HG03521 (cell line): ENCODE measurements at regions not wholly inside any gene's neighbourhood (a gene's known extent, or its start where the extent isn't known, plus 50 kb on each side); places are given as distances from the start of the nearest gene placed in this dataset.

ENCODE experiments used
- ATAC-seq: cut with Tn5 transposase; IDR thresholded peaks from one replicate; pipeline ENCODE4 v1.9.1; 2021; ENCODE audit warnings: mild to moderate bottlenecking, moderate library complexity; ENCODE audit not compliant: unreplicated experiment

- ATAC-seq = no peak
Observed at GRCh38 chr16:51556694-51557340, 405.7 kb upstream of the SALL1 start.

DNA sequence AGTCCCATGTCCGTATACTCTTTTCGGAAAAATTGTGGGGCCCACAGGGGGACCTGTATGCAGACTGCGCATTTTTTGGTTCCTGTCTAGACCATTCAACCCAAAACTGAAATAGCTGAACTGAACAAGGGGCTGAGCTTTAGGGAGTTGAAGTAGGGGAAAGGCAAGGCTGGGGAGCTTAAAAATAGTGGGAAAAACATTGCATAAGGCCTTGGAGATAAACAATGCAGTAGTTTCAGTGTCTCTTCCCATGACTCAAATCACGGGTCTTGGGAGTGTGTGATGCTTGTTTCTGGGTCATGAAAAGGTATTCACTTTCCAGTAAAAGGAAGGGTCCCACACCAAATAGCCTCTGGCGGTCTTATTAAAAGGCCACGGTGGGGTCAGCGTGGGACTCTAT is 402.8 kb upstream of the SALL1 start:
- no peak for ATAC-seq

GRCh38 chr16:51553314-51553713 is 402.2 kb upstream of the SALL1 start:
- ATAC-seq = no peak

DNA sequence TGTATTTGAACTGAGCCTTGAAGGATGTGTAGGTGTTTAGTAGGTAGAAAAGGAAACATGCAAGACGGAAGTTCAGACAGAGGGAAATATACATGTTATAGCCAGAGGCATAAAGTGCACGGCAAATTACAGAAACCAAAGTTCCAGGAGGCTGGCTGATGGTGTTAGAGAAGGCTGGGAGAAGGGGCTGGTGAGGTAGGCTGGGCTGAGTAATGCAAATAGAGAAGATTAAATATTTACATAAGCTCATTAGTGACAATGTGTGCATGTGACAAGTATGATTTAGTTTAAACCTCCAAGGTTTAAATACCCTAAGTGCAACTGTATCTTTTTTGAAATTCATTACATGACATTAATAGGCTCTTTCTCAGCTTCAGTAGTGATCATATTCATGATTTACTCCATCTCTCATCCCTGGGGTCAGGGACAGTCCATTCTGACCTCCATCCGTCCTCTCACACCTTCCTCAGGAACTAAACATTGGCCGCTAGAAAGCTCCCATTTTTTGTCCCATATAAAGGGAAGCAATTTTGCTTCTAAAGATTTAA is 399.8 kb upstream of the SALL1 start:
- ATAC-seq = no peak

DNA sequence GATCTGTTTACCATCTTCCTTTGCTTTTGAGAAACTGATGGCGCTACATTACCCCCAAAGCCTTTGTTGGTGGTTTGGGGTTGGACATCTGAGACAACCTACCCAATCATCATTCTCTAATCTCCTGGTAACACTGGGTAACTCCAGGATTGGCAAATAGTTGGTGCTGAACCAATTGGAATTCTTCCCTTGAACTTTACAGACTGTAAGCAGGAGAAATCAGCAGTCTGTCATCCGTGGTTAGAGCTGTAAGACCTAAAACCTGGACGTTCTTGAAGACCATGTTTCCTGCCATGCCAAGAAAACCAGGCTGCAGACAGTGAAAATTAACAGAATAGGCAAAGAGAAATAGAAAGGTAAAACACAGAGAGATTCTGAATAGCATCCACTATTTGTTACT is 398.8 kb upstream of the SALL1 start:
- no peak for ATAC-seq

- no peak for ATAC-seq
Observed at GRCh38 chr16:51545951-51546350, 394.9 kb upstream of the SALL1 start.

DNA sequence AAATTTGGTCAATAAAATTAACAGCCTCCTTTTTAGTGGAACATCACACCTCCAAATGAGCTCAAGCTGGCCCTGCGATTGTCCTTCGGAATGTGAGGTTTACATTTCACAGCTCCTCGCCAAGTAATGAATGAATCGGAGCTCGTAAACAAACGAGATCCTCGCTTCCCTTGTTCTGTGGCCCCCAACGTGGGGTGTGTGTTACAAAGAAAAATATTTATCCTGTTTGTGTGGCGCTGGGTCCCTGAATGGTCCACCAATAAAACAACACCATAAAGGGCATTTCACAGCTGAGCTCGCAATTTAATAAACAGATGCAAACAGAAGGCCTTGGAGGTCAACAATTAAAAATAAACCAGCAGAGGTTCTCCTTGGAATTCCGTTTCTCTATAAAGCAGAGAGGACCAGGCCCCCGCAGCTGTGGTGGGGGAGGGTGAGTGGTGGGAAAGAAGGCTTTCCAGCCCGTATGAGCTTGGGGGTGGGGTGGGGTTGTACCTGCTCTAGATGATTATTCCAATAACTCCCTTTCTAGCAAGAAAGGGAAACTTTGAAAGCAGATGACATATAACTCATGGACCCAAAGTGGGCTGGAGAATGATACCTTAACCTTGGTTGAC is 393.9 kb upstream of the SALL1 start:
- ATAC-seq = no peak

DNA sequence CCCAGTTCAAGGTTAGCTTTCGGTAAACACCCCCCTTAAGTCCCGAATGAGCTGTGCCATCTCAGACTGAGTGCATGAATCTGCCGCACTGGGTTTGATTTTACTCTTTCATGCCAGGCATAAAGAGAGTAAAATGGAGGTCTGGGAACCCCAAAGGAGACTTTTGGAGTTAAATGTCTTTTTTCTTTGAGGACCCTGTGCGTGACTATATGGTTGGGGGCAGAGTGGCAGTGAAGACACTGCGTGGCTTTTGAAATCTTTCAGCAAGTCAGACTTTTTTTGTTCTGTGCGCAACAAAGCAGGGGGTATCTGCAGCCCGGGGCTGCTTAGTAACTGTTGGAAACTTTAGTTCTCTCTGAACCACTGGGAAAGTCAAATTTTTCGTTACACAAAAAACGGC is 392.9 kb upstream of the SALL1 start:
- ATAC-seq = no peak

- ATAC-seq = no peak
Observed at GRCh38 chr16:51542981-51543815, 392.1 kb upstream of the SALL1 start.

GRCh38 chr16:51540259-51540658 is 389.2 kb upstream of the SALL1 start:
- ATAC-seq = no peak

DNA sequence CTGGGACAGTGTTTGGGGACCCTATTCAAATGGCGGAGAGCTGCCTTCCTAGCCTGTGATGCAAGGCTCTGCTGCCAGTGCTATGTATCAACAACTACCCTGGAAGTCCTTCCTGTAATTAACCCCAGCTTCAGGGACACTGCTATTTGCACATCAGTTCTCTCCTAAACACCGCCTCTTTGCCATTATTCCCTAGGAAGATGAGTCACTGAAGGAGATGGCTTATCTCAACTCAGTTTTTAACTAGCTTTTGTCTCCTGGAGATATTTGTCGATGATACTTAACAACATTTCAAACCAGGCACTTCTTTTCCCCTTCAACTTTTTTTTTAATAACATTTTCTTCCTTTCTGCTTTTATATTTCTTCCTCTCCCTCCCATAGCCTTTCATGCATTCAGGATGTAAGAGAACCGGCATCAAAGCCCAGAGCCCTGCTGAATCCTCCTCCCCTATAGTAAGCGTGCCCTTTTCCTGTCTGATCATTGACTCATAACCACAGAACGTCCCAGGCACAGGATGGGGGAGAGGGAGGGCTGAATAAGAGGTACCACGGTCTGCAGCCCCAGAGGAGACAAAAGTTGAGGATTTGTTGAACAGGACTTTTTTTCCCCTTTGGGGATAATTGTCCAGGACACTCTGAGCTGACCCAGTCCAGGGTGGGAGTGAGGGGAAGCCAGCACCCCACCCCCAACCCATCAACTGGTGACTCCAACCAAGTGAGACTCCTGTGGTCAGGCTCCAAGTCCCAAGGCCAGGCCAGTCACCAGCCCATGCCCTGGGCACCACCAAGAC is 387.8 kb upstream of the SALL1 start:
- no peak for ATAC-seq

DNA sequence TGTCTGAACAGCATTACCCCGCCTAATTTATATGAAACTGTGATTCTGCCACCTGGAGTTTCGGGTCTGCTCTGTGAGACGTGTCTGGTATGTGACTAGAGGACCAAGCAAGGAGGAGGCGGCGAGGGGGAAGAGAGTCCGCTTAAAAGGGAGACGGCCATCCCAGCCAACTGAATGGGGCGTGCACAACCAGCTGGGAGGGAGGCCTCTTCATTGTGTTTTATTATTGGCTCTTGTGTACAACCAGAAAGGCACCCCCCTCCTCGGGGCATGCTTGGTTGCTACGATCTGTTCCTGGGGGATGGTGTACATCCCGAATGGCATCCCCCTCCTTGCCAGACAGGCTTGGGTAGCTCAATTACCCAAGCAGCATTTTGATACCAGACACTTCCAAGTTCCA is 384.5 kb upstream of the SALL1 start:
- ATAC-seq = no peak

DNA sequence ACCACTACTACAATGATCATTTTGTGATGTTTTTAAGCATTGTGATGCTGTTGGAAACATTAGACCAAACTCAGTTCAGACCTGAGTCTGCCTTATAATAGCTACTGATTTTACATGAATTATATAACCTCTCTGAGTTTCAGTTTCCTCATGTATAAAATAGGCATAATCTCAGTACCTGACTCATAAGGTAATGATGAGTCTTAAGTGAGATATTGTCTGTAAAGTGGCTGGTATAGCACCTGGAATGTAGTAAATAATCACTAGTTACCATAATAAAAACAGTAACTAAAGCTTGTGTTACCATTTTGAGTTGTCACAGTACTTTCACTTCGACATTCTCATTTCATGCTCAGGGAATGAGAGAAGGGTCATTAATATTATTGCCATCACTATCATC is 381.5 kb upstream of the SALL1 start:
- ATAC-seq = no peak

DNA sequence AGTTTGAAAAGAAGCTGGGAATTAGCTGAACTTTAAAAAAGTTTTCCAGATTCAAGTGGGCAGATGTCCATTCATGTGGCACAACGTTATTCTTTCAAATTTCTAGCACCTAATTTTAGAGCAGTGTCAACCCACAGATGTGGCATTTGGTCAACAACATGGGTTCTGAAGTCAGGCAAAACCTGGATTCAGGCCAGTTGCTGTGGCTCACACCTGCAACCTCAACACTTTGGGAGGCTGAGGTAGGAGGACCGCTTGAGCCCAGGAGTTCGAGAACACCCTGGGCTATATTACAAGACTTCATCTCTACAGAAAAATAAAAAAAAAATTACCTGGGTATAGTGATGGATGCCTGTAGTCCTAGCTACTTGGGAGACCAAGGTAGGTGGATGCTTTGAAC is 380.2 kb upstream of the SALL1 start:
- ATAC-seq = no peak

GRCh38 chr16:51527349-51527748 is 376.3 kb upstream of the SALL1 start:
- ATAC-seq = no peak

DNA sequence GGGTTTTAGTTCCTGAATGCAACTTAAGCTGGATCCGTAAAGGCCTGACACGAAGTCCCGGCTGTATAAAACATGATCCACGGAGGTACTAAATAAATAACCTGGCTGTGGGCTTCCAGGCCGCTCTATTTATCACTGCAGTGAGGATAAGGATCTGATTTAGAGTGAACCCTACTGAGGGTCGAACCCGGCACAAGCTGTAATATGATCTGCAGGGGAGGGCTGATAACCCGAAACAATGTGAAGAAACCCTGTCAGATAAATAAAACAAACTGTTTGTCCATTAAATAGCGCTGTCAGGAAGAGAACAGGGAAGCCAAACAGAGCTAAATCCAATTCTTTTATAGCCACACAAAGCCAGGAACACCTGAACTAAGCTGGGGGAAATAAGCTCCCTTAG is 375.6 kb upstream of the SALL1 start:
- ATAC-seq = no peak

GRCh38 chr16:51524555-51525373 is 373.7 kb upstream of the SALL1 start:
- no peak for ATAC-seq

DNA sequence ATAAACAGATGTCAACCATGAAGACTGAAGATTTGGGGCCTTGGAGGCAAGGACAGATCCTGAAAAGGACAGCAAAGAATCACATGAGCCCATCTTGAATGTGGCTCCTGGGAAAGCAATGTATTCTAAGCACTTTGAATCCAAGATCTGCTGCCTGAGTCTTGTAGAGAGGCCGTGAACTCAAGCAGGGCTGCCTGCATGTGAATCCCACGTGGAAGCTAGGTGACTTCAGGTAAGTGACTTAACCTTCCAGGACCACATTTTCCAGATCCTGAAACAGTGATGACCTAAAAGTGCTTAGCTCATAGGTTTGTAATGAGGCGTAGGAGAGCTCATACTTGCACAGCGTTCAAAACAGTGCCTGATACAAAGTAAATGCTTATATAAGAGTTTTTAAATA is 373.0 kb upstream of the SALL1 start:
- no peak for ATAC-seq

GRCh38 chr16:51523400-51523799 is 372.3 kb upstream of the SALL1 start:
- no peak for ATAC-seq

DNA sequence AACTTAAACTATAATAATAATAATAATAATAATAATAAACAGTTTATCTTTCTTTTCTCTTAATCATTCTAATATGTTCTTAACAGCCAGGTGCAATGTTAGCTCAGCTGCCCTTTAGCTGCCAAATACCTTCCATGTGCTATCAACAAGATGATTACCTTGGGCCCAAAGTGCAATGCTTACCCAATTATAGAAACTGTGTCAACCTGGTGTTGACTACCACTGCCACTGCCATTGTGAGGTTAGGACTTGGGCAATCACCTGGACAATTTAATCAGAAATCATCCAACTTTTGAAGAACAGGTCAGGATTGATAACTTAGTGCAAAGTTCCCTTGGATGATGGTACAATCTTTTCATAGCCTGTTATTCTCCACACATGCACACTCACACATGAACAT is 371.8 kb upstream of the SALL1 start:
- ATAC-seq = no peak
